ENCODE measurements at regions not wholly inside any gene's neighbourhood (a gene's known extent, or its start where the extent isn't known, plus 50 kb on each side); places are given as distances from the start of the nearest gene placed in this dataset.

DNA sequence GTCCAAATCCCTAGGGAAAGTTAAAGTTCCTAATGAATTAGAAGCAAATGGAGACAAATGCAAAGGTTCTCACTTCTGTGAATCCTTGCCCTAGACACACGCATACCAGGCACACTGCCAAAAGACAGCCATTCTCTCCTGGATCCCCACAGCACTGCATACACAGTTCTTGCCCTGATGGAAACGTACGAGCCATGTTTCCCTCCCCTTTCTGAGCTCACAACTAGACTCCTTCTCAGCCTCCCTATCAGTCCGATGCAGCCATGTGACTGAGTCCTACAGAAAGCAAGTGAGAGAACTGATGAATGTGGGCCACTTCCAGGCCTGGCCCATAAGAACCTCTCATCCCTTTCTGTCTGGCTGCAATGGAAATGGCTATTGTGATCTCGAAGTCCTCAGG, 92.0 kb downstream of the ZNF608 start (continued):
- TF ChIP-seq, protein P1, sequence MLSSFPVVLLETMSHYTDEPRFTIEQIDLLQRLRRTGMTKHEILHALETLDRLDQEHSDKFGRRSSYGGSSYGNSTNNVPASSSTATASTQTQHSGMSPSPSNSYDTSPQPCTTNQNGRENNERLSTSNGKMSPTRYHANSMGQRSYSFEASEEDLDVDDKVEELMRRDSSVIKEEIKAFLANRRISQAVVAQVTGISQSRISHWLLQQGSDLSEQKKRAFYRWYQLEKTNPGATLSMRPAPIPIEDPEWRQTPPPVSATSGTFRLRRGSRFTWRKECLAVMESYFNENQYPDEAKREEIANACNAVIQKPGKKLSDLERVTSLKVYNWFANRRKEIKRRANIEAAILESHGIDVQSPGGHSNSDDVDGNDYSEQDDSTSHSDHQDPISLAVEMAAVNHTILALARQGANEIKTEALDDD (IDR thresholded peaks at IDR 0.05) = no peak
- TF ChIP-seq STAT5A (IDR thresholded peaks at IDR 0.05; ENCODE audit: borderline replicate concordance, low read length) (no peak), ZNF830 (CRISPR knock-in tag; IDR thresholded peaks at IDR 0.05) (no peak), KLF6 (CRISPR knock-in tag; IDR thresholded peaks at IDR 0.05; ENCODE audit: borderline replicate concordance) (no peak), HDAC1 (IDR thresholded peaks at IDR 0.05) (peak in 1 of 2 experiments; percentile 31; a peak in 1 of 4 replicates), PHB2 (IDR thresholded peaks at IDR 0.05; ENCODE audit: low read depth) (no peak), DIDO1 (tag; IDR thresholded peaks at IDR 0.05; ENCODE audit: low read depth) (no peak), ZNF324 (CRISPR knock-in tag; IDR thresholded peaks at IDR 0.05) (no peak), RNF2 (IDR thresholded peaks at IDR 0.05) (no peak; the same call in 1 of the 2 replicates), MCM3 (IDR thresholded peaks at IDR 0.05) (no peak), ATF1 (CRISPR knock-in tag; IDR thresholded peaks at IDR 0.05) (no peak), ATF1 (tag; IDR thresholded peaks at IDR 0.05) (no peak), MYBL2 (IDR thresholded peaks at IDR 0.05; ENCODE audit: low read depth) (no peak), MYBL2 (CRISPR knock-in tag; IDR thresholded peaks at IDR 0.05; ENCODE audit: borderline replicate concordance) (no peak)
- TF ChIP-seq, protein P2, sequence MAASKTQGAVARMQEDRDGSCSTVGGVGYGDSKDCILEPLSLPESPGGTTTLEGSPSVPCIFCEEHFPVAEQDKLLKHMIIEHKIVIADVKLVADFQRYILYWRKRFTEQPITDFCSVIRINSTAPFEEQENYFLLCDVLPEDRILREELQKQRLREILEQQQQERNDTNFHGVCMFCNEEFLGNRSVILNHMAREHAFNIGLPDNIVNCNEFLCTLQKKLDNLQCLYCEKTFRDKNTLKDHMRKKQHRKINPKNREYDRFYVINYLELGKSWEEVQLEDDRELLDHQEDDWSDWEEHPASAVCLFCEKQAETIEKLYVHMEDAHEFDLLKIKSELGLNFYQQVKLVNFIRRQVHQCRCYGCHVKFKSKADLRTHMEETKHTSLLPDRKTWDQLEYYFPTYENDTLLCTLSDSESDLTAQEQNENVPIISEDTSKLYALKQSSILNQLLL (CRISPR knock-in tag; IDR thresholded peaks at IDR 0.05; ENCODE audit: borderline replicate concordance) = no peak
- TF ChIP-seq, protein P3, sequence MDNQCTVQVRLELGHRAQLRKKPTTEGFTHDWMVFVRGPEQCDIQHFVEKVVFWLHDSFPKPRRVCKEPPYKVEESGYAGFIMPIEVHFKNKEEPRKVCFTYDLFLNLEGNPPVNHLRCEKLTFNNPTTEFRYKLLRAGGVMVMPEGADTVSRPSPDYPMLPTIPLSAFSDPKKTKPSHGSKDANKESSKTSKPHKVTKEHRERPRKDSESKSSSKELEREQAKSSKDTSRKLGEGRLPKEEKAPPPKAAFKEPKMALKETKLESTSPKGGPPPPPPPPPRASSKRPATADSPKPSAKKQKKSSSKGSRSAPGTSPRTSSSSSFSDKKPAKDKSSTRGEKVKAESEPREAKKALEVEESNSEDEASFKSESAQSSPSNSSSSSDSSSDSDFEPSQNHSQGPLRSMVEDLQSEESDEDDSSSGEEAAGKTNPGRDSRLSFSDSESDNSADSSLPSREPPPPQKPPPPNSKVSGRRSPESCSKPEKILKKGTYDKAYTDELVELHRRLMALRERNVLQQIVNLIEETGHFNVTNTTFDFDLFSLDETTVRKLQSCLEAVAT (IDR thresholded peaks at IDR 0.05) = no peak
- TF ChIP-seq, protein P4, sequence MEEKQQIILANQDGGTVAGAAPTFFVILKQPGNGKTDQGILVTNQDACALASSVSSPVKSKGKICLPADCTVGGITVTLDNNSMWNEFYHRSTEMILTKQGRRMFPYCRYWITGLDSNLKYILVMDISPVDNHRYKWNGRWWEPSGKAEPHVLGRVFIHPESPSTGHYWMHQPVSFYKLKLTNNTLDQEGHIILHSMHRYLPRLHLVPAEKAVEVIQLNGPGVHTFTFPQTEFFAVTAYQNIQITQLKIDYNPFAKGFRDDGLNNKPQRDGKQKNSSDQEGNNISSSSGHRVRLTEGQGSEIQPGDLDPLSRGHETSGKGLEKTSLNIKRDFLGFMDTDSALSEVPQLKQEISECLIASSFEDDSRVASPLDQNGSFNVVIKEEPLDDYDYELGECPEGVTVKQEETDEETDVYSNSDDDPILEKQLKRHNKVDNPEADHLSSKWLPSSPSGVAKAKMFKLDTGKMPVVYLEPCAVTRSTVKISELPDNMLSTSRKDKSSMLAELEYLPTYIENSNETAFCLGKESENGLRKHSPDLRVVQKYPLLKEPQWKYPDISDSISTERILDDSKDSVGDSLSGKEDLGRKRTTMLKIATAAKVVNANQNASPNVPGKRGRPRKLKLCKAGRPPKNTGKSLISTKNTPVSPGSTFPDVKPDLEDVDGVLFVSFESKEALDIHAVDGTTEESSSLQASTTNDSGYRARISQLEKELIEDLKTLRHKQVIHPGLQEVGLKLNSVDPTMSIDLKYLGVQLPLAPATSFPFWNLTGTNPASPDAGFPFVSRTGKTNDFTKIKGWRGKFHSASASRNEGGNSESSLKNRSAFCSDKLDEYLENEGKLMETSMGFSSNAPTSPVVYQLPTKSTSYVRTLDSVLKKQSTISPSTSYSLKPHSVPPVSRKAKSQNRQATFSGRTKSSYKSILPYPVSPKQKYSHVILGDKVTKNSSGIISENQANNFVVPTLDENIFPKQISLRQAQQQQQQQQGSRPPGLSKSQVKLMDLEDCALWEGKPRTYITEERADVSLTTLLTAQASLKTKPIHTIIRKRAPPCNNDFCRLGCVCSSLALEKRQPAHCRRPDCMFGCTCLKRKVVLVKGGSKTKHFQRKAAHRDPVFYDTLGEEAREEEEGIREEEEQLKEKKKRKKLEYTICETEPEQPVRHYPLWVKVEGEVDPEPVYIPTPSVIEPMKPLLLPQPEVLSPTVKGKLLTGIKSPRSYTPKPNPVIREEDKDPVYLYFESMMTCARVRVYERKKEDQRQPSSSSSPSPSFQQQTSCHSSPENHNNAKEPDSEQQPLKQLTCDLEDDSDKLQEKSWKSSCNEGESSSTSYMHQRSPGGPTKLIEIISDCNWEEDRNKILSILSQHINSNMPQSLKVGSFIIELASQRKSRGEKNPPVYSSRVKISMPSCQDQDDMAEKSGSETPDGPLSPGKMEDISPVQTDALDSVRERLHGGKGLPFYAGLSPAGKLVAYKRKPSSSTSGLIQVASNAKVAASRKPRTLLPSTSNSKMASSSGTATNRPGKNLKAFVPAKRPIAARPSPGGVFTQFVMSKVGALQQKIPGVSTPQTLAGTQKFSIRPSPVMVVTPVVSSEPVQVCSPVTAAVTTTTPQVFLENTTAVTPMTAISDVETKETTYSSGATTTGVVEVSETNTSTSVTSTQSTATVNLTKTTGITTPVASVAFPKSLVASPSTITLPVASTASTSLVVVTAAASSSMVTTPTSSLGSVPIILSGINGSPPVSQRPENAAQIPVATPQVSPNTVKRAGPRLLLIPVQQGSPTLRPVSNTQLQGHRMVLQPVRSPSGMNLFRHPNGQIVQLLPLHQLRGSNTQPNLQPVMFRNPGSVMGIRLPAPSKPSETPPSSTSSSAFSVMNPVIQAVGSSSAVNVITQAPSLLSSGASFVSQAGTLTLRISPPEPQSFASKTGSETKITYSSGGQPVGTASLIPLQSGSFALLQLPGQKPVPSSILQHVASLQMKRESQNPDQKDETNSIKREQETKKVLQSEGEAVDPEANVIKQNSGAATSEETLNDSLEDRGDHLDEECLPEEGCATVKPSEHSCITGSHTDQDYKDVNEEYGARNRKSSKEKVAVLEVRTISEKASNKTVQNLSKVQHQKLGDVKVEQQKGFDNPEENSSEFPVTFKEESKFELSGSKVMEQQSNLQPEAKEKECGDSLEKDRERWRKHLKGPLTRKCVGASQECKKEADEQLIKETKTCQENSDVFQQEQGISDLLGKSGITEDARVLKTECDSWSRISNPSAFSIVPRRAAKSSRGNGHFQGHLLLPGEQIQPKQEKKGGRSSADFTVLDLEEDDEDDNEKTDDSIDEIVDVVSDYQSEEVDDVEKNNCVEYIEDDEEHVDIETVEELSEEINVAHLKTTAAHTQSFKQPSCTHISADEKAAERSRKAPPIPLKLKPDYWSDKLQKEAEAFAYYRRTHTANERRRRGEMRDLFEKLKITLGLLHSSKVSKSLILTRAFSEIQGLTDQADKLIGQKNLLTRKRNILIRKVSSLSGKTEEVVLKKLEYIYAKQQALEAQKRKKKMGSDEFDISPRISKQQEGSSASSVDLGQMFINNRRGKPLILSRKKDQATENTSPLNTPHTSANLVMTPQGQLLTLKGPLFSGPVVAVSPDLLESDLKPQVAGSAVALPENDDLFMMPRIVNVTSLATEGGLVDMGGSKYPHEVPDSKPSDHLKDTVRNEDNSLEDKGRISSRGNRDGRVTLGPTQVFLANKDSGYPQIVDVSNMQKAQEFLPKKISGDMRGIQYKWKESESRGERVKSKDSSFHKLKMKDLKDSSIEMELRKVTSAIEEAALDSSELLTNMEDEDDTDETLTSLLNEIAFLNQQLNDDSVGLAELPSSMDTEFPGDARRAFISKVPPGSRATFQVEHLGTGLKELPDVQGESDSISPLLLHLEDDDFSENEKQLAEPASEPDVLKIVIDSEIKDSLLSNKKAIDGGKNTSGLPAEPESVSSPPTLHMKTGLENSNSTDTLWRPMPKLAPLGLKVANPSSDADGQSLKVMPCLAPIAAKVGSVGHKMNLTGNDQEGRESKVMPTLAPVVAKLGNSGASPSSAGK (IDR thresholded peaks at IDR 0.05) = peak; percentile 88

Measured in K562 (cell line).